Tibial nerve (tissue), 4 donors: ENCODE measurements at regions not wholly inside any gene's neighbourhood (a gene's known extent, or its start where the extent isn't known, plus 50 kb on each side); places are given as distances from the start of the nearest gene placed in this dataset.

Source experiments
- CTCF ChIP-seq, 5 experiments: fragments of 200-600 bp in 3 of 5; fragments of 450-650 bp in 2 of 5; sonication (generic) in 3 of 5; IDR thresholded peaks; one replicate each; pipeline ENCODE4 v1.5.1; 2016 to 2019; ENCODE audit warnings: antibody characterized with exemption in 5 of 5, mild to moderate bottlenecking in 3 of 5, moderate library complexity in 2 of 5
- EP300 ChIP-seq, 2 donors: sonication (generic); formaldehyde crosslinking; IDR thresholded peaks; one replicate each; pipeline ENCODE4 v1.6.1; 2017; ENCODE audit warnings: antibody characterized with exemption in 2 of 2, mild to moderate bottlenecking in 1 of 2
- POLR2A ChIP-seq, 2 donors: fragments of 450-650 bp; IDR thresholded peaks; one replicate each; pipeline ENCODE4 v1.6.1; 2017; ENCODE audit warnings: antibody characterized with exemption in 2 of 2, mild to moderate bottlenecking in 2 of 2, moderate library complexity in 2 of 2

GRCh38 chr7:33701927-33702326 lies 203.4 kb upstream of the BMPER start:
- TF ChIP-seq CTCF (IDR thresholded peaks at IDR 0.05) (no peak), POLR2A (IDR thresholded peaks at IDR 0.05) (no peak), EP300 (IDR thresholded peaks at IDR 0.05) (no peak)
